ENCODE measurements at regions not wholly inside any gene's neighbourhood (a gene's known extent, or its start where the extent isn't known, plus 50 kb on each side); places are given as distances from the start of the nearest gene placed in this dataset.

DNA sequence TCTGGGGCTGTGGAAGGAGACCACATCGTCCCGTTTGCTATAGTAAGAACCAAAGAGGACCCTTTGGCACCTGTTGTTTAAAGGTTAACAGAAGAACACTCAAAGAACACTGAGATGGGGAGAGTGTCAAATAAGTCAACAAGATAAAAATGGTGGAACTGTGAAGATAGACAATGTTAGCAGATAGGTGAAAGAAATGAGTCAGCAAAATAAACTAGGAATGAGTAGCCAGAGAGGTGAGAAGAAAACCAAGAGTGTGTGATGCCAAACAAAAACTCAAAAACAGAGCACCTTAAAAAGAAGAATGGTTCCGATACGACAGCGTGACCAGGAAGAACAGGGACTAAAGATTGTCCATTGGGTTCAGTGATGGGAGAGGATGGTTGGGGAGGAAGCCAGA lies 74.7 kb upstream of the PIWIL1 start:
- DNase-seq: no peak

GRCh38 chr12:130263996-130264395 lies 73.7 kb upstream of the PIWIL1 start:
- DNase-seq: no peak

DNA sequence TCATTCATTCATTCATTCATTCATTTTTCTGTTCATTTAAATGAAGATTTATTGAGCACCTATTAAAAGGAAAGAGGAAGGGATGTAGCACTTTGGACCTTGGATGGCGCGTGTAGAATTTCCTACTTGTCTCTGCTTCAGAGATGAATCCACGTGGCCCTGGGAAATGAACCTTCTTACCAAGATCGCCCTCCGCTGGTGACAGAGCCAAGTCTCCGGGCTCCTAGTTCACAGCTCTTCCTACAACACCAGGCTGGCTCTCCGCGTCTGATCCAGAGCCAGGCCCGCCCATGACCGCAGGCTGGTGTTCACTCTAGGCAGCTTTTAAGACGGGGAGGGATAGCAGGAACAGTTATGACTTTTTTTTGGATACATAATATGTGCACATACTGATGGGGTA lies 70.9 kb upstream of the PIWIL1 start:
- DNase-seq: no peak

DNA sequence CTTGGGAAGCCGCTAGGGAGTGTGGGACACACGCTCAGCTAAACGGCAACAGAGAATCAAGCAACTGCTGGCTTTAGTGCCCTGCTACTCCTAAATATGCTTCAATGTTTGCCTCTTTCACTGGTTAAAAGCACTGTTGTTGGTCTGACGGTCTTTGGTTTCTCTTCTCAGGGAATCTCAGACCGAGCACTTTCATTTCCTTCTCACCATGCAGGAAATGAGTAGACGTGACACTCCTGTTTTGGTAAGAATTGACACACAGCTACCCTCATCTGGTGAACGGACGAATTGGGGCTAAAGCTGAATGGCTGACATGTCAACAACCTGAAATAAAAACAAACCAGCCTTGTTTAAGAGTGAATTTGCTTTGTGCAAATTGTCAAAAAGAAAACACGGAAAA lies 57.5 kb upstream of the PIWIL1 start:
- DNase-seq: peak; percentile 28

DNA sequence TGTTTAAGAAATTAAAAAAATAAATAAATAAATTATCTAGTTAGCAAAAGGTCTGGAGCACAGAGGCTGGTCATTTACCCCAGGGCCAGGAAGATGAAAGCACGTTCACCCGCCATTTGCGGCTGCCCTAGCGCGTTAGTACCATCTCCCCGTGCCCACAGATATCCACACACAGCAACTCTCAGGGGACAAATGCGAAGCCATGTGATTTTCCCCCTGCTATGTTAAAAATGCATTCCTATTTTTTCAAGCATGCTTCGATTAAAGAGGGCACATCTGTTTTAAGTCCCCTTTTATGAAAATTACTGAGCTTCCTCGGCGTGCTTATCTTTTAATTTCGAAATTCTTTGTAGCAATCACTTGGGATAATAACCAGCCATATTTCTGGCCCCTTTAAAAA lies 56.9 kb upstream of the PIWIL1 start:
- DNase-seq: no peak

DNA sequence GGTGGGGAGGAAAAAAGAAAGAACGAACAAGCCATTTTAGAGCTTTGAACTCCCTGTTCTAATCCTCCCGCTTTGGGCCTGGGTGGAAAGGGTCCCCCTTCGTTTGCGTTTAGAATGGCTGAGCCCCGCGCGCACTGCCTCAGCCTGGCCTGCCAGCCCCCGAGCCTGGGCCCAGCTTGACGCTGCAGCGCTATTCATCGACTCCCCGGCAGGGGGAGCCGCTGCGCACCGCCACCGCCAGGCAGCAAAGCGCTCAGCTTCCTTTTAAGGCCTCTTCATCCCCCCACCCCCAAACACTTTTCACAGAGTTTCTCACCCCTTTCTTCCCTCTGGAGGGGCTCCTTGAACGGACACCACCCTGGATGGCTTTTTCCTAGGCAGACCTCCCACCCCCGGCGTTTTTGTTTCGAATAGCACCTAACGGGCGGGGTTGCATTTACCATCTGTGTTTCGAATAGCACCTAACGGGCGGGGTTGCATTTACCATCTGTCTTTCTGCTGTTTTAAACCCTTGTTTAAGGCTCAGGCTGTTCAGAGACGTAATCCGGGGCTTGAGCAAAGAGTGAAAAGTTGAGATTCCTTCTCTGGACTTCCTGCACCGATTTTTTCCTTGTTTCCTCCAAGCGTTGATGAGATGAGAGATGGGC lies 56.4 kb upstream of the PIWIL1 start:
- DNase-seq: peak; percentile 24

GRCh38 chr12:130286041-130286440 lies 51.6 kb upstream of the PIWIL1 start:
- DNase-seq: no peak

- no peak for DNase-seq
These were observed 50.8 kb upstream of the PIWIL1 start for GRCh38 chr12:130286741-130287440.
